Neural cell (in vitro differentiated cells): ENCODE measurements at regions not wholly inside any gene's neighbourhood (a gene's known extent, or its start where the extent isn't known, plus 50 kb on each side); places are given as distances from the start of the nearest gene placed in this dataset.

Experiments
- EP300 ChIP-seq: fragments of 450-650 bp; conservative IDR thresholded peaks from 2 replicates; pipeline ENCODE4 v1.6.1; 2014; ENCODE audit warnings: antibody characterized with exemption, mild to moderate bottlenecking, moderate library complexity; ENCODE audit not compliant: poor library complexity, severe bottlenecking
- EZH2 ChIP-seq: fragments of 200-600, 300-800 bp; shearing (Covaris generic), sonication (generic); IDR thresholded peaks from 2 replicates; pipeline ENCODE4 v1.6.1; 2014; ENCODE audit warnings: antibody characterized with exemption, low read length, borderline replicate concordance, mild to moderate bottlenecking; ENCODE audit not compliant: insufficient read depth, poor library complexity, severe bottlenecking
- MXI1 ChIP-seq: fragments of 450-650 bp; conservative IDR thresholded peaks from 2 replicates; pipeline ENCODE4 v1.6.1; 2014; ENCODE audit warnings: antibody characterized with exemption, mild to moderate bottlenecking; ENCODE audit not compliant: poor library complexity, severe bottlenecking
- POLR2AphosphoS5 ChIP-seq: IDR thresholded peaks from 2 replicates; pipeline ENCODE4 v1.6.1; 2012
- RAD21 ChIP-seq: fragments of 450-650 bp; conservative IDR thresholded peaks from 2 replicates; pipeline ENCODE4 v1.6.1; 2014; ENCODE audit warnings: antibody characterized with exemption, mild to moderate bottlenecking, moderate library complexity
- SMC3 ChIP-seq: fragments of 450-650 bp; conservative IDR thresholded peaks from 2 replicates; pipeline ENCODE4 v1.6.1; 2014; ENCODE audit warnings: antibody characterized with exemption, mild to moderate bottlenecking, moderate library complexity; ENCODE audit not compliant: poor library complexity
- TAF1 ChIP-seq: IDR thresholded peaks from 2 replicates; pipeline ENCODE4 v1.6.1; 2012; ENCODE audit warnings: low read depth
- TF ChIP-seq, protein P1 (sequence below): fragments of 450-650 bp; IDR thresholded peaks from 2 replicates; pipeline ENCODE4 v1.5.1; 2014; ENCODE audit warnings: antibody characterized with exemption, mild to moderate bottlenecking, moderate library complexity; ENCODE audit not compliant: poor library complexity, severe bottlenecking
- TF ChIP-seq, protein P2 (sequence below): IDR thresholded peaks from 2 replicates; pipeline ENCODE4 v1.6.1; 2012; ENCODE audit warnings: borderline replicate concordance

DNA sequence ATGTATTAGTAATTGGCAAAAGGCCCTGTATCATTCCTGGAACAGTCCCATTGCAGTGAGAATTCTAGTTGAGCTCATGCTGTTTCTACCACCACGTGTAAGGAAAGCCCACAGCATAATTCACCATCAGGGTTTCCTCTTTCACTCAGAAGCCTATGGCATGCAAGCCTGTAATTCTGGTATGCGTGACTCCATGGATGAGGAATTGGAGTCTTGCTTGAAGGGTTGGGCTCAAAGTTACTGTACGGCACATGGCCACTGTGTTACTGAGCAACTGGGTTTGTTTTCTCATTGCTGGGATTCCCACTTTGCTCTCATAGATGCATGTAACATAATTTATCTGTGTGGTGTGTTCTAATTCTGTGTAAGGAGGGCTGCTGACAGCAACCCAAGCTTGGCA lies 132.3 kb upstream of the NR3C2 start:
- TF ChIP-seq, protein P1, sequence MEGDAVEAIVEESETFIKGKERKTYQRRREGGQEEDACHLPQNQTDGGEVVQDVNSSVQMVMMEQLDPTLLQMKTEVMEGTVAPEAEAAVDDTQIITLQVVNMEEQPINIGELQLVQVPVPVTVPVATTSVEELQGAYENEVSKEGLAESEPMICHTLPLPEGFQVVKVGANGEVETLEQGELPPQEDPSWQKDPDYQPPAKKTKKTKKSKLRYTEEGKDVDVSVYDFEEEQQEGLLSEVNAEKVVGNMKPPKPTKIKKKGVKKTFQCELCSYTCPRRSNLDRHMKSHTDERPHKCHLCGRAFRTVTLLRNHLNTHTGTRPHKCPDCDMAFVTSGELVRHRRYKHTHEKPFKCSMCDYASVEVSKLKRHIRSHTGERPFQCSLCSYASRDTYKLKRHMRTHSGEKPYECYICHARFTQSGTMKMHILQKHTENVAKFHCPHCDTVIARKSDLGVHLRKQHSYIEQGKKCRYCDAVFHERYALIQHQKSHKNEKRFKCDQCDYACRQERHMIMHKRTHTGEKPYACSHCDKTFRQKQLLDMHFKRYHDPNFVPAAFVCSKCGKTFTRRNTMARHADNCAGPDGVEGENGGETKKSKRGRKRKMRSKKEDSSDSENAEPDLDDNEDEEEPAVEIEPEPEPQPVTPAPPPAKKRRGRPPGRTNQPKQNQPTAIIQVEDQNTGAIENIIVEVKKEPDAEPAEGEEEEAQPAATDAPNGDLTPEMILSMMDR = no peak
- TF ChIP-seq RAD21 (no peak), EZH2 (no peak), POLR2AphosphoS5 (no peak), TAF1 (no peak), SMC3 (no peak), EP300 (no peak), MXI1 (no peak)
- TF ChIP-seq, protein P2, sequence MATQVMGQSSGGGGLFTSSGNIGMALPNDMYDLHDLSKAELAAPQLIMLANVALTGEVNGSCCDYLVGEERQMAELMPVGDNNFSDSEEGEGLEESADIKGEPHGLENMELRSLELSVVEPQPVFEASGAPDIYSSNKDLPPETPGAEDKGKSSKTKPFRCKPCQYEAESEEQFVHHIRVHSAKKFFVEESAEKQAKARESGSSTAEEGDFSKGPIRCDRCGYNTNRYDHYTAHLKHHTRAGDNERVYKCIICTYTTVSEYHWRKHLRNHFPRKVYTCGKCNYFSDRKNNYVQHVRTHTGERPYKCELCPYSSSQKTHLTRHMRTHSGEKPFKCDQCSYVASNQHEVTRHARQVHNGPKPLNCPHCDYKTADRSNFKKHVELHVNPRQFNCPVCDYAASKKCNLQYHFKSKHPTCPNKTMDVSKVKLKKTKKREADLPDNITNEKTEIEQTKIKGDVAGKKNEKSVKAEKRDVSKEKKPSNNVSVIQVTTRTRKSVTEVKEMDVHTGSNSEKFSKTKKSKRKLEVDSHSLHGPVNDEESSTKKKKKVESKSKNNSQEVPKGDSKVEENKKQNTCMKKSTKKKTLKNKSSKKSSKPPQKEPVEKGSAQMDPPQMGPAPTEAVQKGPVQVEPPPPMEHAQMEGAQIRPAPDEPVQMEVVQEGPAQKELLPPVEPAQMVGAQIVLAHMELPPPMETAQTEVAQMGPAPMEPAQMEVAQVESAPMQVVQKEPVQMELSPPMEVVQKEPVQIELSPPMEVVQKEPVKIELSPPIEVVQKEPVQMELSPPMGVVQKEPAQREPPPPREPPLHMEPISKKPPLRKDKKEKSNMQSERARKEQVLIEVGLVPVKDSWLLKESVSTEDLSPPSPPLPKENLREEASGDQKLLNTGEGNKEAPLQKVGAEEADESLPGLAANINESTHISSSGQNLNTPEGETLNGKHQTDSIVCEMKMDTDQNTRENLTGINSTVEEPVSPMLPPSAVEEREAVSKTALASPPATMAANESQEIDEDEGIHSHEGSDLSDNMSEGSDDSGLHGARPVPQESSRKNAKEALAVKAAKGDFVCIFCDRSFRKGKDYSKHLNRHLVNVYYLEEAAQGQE = no peak
